Stimulated activated naive CD8-positive, alpha-beta T cell treated with anti-CD3 and anti-CD28 coated beads, Interleukin-15, amount 100 ng/mL, for 72 hours (primary cell): ENCODE measurements at regions not wholly inside any gene's neighbourhood (a gene's known extent, or its start where the extent isn't known, plus 50 kb on each side); places are given as distances from the start of the nearest gene placed in this dataset.

Experiments
- ATAC-seq: fragments of 150-1000 bp; cut with Tn5 transposase; 2 replicates; pipeline ENCODE4 v1.10.0; 2021; ENCODE audit warnings: mild to moderate bottlenecking, moderate library complexity
- DNase-seq, 2 donors: peaks; one replicate each; pipeline ENCODE4 v3.0.0; 2021 to 2022
- H3K27ac Mint-ChIP-seq, 2 donors: one replicate each; pipeline ENCODE4 v1.8.0; 2022; ENCODE audit warnings: mild to moderate bottlenecking in 2 of 2, mixed read lengths in 2 of 2, moderate library complexity in 2 of 2
- H3K27me3 Mint-ChIP-seq: one replicate; pipeline ENCODE4 v1.8.0; 2022; ENCODE audit warnings: mixed read lengths
- H3K4me1 Mint-ChIP-seq: one replicate; pipeline ENCODE4 v1.8.0; 2022; ENCODE audit warnings: mild to moderate bottlenecking, mixed read lengths
- H3K4me3 Mint-ChIP-seq, 2 donors: one replicate each; pipeline ENCODE4 v1.8.0; 2022; ENCODE audit warnings: mild to moderate bottlenecking in 2 of 2, mixed read lengths in 2 of 2, moderate library complexity in 1 of 2
- H3K9me3 Mint-ChIP-seq, 2 donors: one replicate each; pipeline ENCODE4 v1.8.0; 2022; ENCODE audit warnings: mixed read lengths in 2 of 2

DNA sequence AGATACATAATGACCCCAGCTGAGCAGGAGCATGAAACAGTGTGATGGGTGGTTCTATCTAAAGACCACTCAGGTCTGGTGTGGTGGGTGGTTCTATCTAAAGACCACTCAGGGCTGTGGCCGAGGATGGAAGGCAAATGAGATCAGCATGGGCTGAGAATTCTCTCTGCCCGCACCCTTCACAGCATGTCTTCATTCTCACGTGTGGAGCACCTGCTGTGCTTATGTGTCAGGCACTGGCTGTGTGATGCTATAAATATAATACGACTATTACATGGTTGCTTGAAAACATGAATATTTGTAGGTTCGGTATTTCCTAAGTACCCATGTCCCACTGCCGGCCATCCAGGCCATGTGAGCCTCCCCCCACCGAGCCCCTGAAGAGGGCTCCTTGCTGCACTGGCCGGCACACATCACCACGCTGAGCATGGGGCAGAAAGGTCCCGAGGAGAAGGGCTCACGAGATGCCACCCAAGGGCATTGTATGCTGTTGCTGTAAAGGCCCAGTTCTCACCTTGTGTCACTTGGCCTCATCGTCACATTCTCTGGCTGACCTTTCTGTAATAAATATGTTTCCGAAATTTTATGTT lies 810.2 kb downstream of the UQCRFS1 start:
- Mint-ChIP-seq H3K4me1 (peaks cover 5% of the 10 kb centered on the region), H3K4me3 (no peak overlapping the region), H3K27ac (no peak overlapping the region), H3K9me3 (peaks cover 8 to 15% of the 10 kb centered on the region in 2 donors), H3K27me3 (peaks cover 16% of the 10 kb centered on the region)
- ATAC-seq (no peak), DNase-seq (no peak)

DNA sequence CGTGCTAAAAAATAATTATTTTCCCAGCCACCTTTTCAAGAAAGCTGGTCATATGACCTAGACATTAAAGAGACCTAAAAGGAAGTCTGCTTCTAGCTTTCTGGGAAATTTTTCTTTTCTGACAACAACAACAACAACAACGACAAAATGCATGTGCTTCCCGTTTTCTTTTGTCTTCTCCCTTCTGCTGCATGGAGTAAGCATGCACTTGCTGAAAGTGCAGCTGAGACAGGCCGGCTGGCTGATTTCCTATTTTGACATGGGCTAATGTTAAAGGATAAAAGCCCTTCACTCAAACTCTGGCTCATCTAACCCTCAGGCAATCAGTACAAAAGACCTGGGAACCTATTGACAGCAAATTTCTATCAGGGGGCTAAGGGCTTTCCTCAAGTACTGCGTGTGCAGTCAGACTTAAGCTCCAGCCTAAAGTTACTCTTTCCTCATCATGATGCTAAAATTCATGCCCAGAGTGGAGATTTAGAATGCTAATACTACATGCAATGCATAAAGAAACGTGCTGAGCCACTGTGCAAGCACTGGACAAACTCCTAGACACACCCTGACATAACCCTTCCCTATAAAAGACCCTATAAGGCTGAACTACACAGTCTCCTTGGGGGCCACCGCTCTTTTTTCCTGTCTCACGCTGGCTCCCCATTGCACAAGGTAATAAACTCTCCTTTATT lies 811.1 kb downstream of the UQCRFS1 start:
- no peak for DNase-seq
- H3K9me3 Mint-ChIP-seq: peaks cover 8 to 21% of the 10 kb centered on the region in 2 donors
- H3K4me3 Mint-ChIP-seq: no peak overlapping the region
- H3K4me1 Mint-ChIP-seq: peaks cover 5% of the 10 kb centered on the region
- ATAC-seq: no peak
- no peak overlapping the region for H3K27ac Mint-ChIP-seq
- peaks cover 16% of the 10 kb centered on the region for H3K27me3 Mint-ChIP-seq

DNA sequence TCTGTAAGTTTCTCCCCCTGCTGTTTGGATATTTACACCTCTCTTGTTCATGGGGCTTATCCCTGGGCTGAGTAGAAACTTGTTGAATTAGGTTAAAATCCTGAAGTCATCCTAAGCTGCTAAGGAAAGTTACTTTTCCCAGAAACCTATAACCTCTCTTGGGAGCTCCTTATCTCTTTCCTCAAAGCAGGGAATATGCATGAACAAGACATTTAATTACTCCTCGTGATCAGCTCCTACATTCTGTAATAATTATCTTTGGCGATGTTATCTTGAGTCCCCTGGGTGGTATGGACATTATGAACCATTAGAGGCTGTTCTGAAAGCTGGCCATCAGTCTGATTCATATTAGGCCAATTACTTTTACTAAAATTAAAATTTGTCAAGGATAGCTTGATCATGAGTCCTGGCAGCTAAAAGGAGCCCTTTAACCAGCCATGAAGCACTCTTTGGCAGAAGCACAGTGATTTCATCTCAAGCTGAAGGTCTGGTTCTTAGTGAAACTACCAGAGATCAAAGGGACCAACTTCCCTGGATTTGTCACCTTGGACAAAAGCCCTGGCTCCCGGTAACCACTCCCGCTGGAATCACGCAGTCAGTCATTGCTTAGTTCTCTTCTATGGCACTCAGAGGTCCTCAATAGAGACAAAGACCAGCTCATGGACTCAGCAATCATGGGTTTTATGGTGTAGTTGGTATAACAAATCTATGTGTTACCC lies 811.8 kb downstream of the UQCRFS1 start:
- ATAC-seq: no peak
- H3K9me3 Mint-ChIP-seq: peaks cover 8 to 22% of the 10 kb centered on the region in 2 donors
- peaks cover 5% of the 10 kb centered on the region for H3K4me1 Mint-ChIP-seq
- H3K27me3 Mint-ChIP-seq: peaks cover 16% of the 10 kb centered on the region
- H3K4me3 Mint-ChIP-seq: no peak overlapping the region
- no peak for DNase-seq
- no peak overlapping the region for H3K27ac Mint-ChIP-seq

- H3K9me3 Mint-ChIP-seq: peaks cover 8 to 21% of the 10 kb centered on the region in 2 donors
- H3K27me3 Mint-ChIP-seq: peaks cover 6% of the 10 kb centered on the region
These were observed 813.8 kb downstream of the UQCRFS1 start for GRCh38 chr19:28399187-28399586.

GRCh38 chr19:28397800-28398199 lies 815.2 kb downstream of the UQCRFS1 start:
- H3K27ac Mint-ChIP-seq: no peak overlapping the region
- ATAC-seq (no peak), DNase-seq (no peak)
- H3K27me3 Mint-ChIP-seq: no peaks in the 10 kb centered on the region
- H3K4me3 Mint-ChIP-seq: no peak overlapping the region
- peaks cover 8 to 14% of the 10 kb centered on the region in 2 donors for H3K9me3 Mint-ChIP-seq
- H3K4me1 Mint-ChIP-seq: peaks cover 20% of the 10 kb centered on the region

More at GRCh38 chr19:28399187-28399586, 813.8 kb downstream of the UQCRFS1 start:
- no peak overlapping the region for H3K27ac Mint-ChIP-seq
- peaks cover 15% of the 10 kb centered on the region for H3K4me1 Mint-ChIP-seq
- ATAC-seq: no peak
- H3K4me3 Mint-ChIP-seq: no peak overlapping the region
- DNase-seq: no peak

GRCh38 chr19:28397306-28397705 lies 815.6 kb downstream of the UQCRFS1 start:
- Mint-ChIP-seq H3K4me3 (no peak overlapping the region), H3K27me3 (no peaks in the 10 kb centered on the region), H3K4me1 (peaks cover 20% of the 10 kb centered on the region), H3K9me3 (peaks cover 8 to 14% of the 10 kb centered on the region in 2 donors), H3K27ac (no peak overlapping the region)
- no peak for ATAC-seq
- DNase-seq: no peak

GRCh38 chr19:28396287-28396831 lies 816.6 kb downstream of the UQCRFS1 start:
- Mint-ChIP-seq H3K4me1 (peaks cover 20% of the 10 kb centered on the region), H3K27ac (no peak overlapping the region), H3K27me3 (no peaks in the 10 kb centered on the region), H3K9me3 (peaks cover 8 to 14% of the 10 kb centered on the region in 2 donors), H3K4me3 (no peak overlapping the region)
- ATAC-seq (no peak), DNase-seq (no peak)

- ATAC-seq: no peak
- Mint-ChIP-seq H3K9me3 (peaks cover 6 to 21% of the 10 kb centered on the region in 2 donors), H3K27me3 (no peaks in the 10 kb centered on the region), H3K4me1 (peaks cover 20% of the 10 kb centered on the region), H3K4me3 (peak overlapping the region in 1 of 2 donors; percentile 13), H3K27ac (peak overlapping the region; percentile 57 to 71)
- DNase-seq: no peak
These were observed 818.2 kb downstream of the UQCRFS1 start for GRCh38 chr19:28394725-28395124.

GRCh38 chr19:28393574-28394336 lies 819.2 kb downstream of the UQCRFS1 start:
- Mint-ChIP-seq H3K4me1 (peaks cover 29% of the 10 kb centered on the region), H3K27me3 (no peaks in the 10 kb centered on the region), H3K4me3 (peak overlapping the region in 1 of 2 donors; percentile 45), H3K27ac (peak overlapping the region; percentile 37 to 65), H3K9me3 (peaks cover 5 to 15% of the 10 kb centered on the region in 2 donors)
- ATAC-seq (no peak), DNase-seq (no peak)

GRCh38 chr19:28388988-28389387 lies 824.0 kb downstream of the UQCRFS1 start:
- H3K4me1 Mint-ChIP-seq: peaks cover 38% of the 10 kb centered on the region
- H3K27me3 Mint-ChIP-seq: no peaks in the 10 kb centered on the region
- no peak for DNase-seq
- peaks cover 13 to 24% of the 10 kb centered on the region in 2 donors for H3K9me3 Mint-ChIP-seq
- no peak overlapping the region for H3K27ac Mint-ChIP-seq
- no peak overlapping the region for H3K4me3 Mint-ChIP-seq
- no peak for ATAC-seq

GRCh38 chr19:28387507-28387906 lies 825.4 kb downstream of the UQCRFS1 start:
- DNase-seq (no peak), ATAC-seq (no peak)
- Mint-ChIP-seq H3K27me3 (no peaks in the 10 kb centered on the region), H3K4me1 (peaks cover 30% of the 10 kb centered on the region), H3K27ac (no peak overlapping the region), H3K9me3 (peaks cover 13 to 24% of the 10 kb centered on the region in 2 donors), H3K4me3 (no peak overlapping the region)

GRCh38 chr19:28386470-28386869 lies 826.5 kb downstream of the UQCRFS1 start:
- H3K4me3 Mint-ChIP-seq: peak overlapping the region in 1 of 2 donors; percentile 34
- H3K4me1 Mint-ChIP-seq: peaks cover 30% of the 10 kb centered on the region
- peaks cover 13 to 24% of the 10 kb centered on the region in 2 donors for H3K9me3 Mint-ChIP-seq
- no peaks in the 10 kb centered on the region for H3K27me3 Mint-ChIP-seq
- peak overlapping the region in 1 of 2 donors; percentile 88 for H3K27ac Mint-ChIP-seq
- no peak for DNase-seq
- no peak for ATAC-seq

GRCh38 chr19:28386066-28386465 lies 826.9 kb downstream of the UQCRFS1 start:
- Mint-ChIP-seq H3K27me3 (no peaks in the 10 kb centered on the region), H3K9me3 (peaks cover 13 to 24% of the 10 kb centered on the region in 2 donors), H3K4me1 (peaks cover 30% of the 10 kb centered on the region), H3K4me3 (peak overlapping the region in 1 of 2 donors; percentile 34), H3K27ac (peak overlapping the region in 1 of 2 donors; percentile 88)
- no peak for ATAC-seq
- DNase-seq: no peak

GRCh38 chr19:28377077-28377476 lies 835.9 kb downstream of the UQCRFS1 start:
- H3K27me3 Mint-ChIP-seq: no peaks in the 10 kb centered on the region
- DNase-seq (no peak), ATAC-seq (no peak)
- peaks cover 0 to 3% of the 10 kb centered on the region in 2 donors for H3K9me3 Mint-ChIP-seq
- no peaks in the 10 kb centered on the region for H3K4me1 Mint-ChIP-seq
- H3K27ac Mint-ChIP-seq: no peak overlapping the region
- H3K4me3 Mint-ChIP-seq: no peak overlapping the region

GRCh38 chr19:28374971-28375370 lies 838.0 kb downstream of the UQCRFS1 start:
- Mint-ChIP-seq H3K27ac (no peak overlapping the region), H3K9me3 (peaks cover 4 to 10% of the 10 kb centered on the region in 2 donors), H3K4me1 (no peaks in the 10 kb centered on the region), H3K27me3 (no peaks in the 10 kb centered on the region), H3K4me3 (no peak overlapping the region)
- ATAC-seq (no peak), DNase-seq (no peak)
